ENCODE measurements at regions not wholly inside any gene's neighbourhood (a gene's known extent, or its start where the extent isn't known, plus 50 kb on each side); places are given as distances from the start of the nearest gene placed in this dataset.
A peak's percentile ranks its signal among the peaks of the same experiment; 100 is the strongest.

DNA sequence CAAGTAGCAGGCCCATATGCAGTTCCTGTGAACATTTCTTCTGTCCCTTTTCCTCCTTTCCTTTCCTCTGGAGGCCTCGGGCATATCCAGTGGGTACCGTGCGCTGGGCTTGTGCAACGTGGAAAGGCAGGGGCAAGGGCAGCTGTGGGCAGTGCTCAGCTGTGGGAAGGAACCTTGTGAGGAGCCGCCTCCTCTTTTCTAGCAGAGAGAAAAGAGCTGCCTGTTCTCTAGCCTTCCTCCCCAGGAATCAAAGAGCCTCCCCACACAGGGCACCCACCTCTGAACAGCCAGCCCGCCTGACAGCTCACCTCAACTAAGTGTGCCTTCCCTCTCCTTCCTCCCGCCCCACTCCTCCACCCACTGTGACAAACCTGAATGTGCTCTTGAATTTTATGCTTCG is 143.3 kb upstream of the HDDC2 start:
- 0 out of 2 replicates have a peak overlapping the region, but pooled peaks have one; percentile 6 for H2BK12ac ChIP-seq (ENCODE audit: low read depth, low read length)
- POLR2A ChIA-PET (ENCODE audit: partially characterized antibody), result interaction anchor here (1.4 kb wide), 1 partner anchor 24 kb away, joined by 3 read pairs; no protein-coding TSS in a partner anchor
- no peak overlapping the region for H2BK120ac ChIP-seq (replicated peaks; ENCODE audit: low read depth, low read length)
- WGBS, 2 experiments (ENCODE audit: extremely low coverage in 1 of 2, insufficient coverage in 1 of 2, insufficient read length in 1 of 2, insufficient replicate concordance in 2 of 2, low coverage in 1 of 2, low lambda C conversion rate in 2 of 2, missing lambda C conversion rate in 1 of 2), result 83% methylated on average over 8 of the region's 8 CpGs; no CpG with 5 or more reads in 1 of the 2 experiments
- no peak overlapping the region for H3K4ac ChIP-seq (replicated peaks; ENCODE audit: insufficient read length, low read depth, low read length)
- no peak overlapping the region for H2AK5ac ChIP-seq (ENCODE audit: low read depth, low read length)
- H2AFZ ChIP-seq (ENCODE audit: low read length), result no peak overlapping the region
- H3K27me3 ChIP-seq (replicated peaks in 1 of 4; ENCODE audit: control insufficient read depth in 3 of 4, extremely low read depth in 1 of 4, insufficient read depth in 3 of 4, low read length in 3 of 4), result no peaks in the 10 kb centered on the region; a peak in 1 of 7 replicates
- H3K14ac ChIP-seq (ENCODE audit: insufficient read length), result no peak overlapping the region
- no peak overlapping the region for H3K4me2 ChIP-seq (ENCODE audit: insufficient read depth in 1 of 2, low read depth in 2 of 2, low read length in 2 of 2)
- CTCF ChIA-PET (ENCODE audit: partially characterized antibody), result interaction anchor here (0.9 to 1.6 kb wide), 2 partner anchors 131 to 135 kb away, joined by 4 to 5 read pairs; no protein-coding TSS in a partner anchor
- no peak overlapping the region for H4K5ac ChIP-seq (ENCODE audit: insufficient read length, low read depth, low read length)
- H3K9me3 ChIP-seq (ENCODE audit: insufficient read depth in 2 of 2, low read depth in 1 of 2, low read length in 1 of 2), result no peaks in the 10 kb centered on the region
- no peak overlapping the region for H4K8ac ChIP-seq (ENCODE audit: extremely low read depth, insufficient read depth, low read length)
- no peak overlapping the region for H3K18ac ChIP-seq (ENCODE audit: extremely low read depth, low read length)
- 0 out of 2 replicates have a peak overlapping the region, but pooled peaks have one; percentile 36 for H2BK20ac ChIP-seq (ENCODE audit: low read length)
- no peak overlapping the region for H3K23ac ChIP-seq (ENCODE audit: insufficient read length)
- H3K56ac ChIP-seq (replicated peaks; ENCODE audit: insufficient read length, low read depth, low read length), result no peak overlapping the region
- H4K91ac ChIP-seq (replicated peaks; ENCODE audit: insufficient read length, low read length), result no peak overlapping the region
- no peaks in the 10 kb centered on the region for H3K79me1 ChIP-seq (ENCODE audit: low read depth, low read length)
- H3K36me3 ChIP-seq (ENCODE audit: control insufficient read depth in 2 of 4, insufficient read depth in 4 of 4, low read length in 3 of 4), result no peaks in the 10 kb centered on the region
- no peaks in the 10 kb centered on the region for H4K20me1 ChIP-seq (replicated peaks in 1 of 2; ENCODE audit: control insufficient read depth in 1 of 2, insufficient read depth in 2 of 2, low read length in 2 of 2)
- peaks cover 0 to 3% (median 2%) of the 10 kb centered on the region in 4 experiments; a peak in 4 of 7 replicates for H3K4me1 ChIP-seq (replicated peaks in 1 of 4; ENCODE audit: control insufficient read depth in 3 of 4, insufficient read depth in 4 of 4, low read length in 3 of 4)
- H2BK5ac ChIP-seq (ENCODE audit: low read depth, low read length), result peak overlapping the region; percentile 2; the same call in 1 of the 2 replicates
- H3K9ac ChIP-seq (replicated peaks in 1 of 4; ENCODE audit: extremely low read depth in 1 of 4, low read depth in 3 of 4, low read length in 3 of 4), result no peak overlapping the region
- no peak overlapping the region for H3K4me3 ChIP-seq (ENCODE audit: extremely low read depth in 1 of 4, insufficient read depth in 2 of 4, low read depth in 3 of 4, low read length in 4 of 4)
- H2BK15ac ChIP-seq (ENCODE audit: low read length), result peak overlapping the region; percentile 65
- H3K79me2 ChIP-seq (ENCODE audit: control insufficient read depth in 1 of 2, insufficient read depth in 2 of 2, low read length in 2 of 2), result no peaks in the 10 kb centered on the region
- no peak for TF ChIP-seq CEBPB (IDR thresholded peaks at IDR 0.05; ENCODE audit: low read depth, low read length)
- no peak for TF ChIP-seq RBBP5 (IDR thresholded peaks at IDR 0.05; ENCODE audit: borderline replicate concordance, low read depth, low read length)
- no peak for TF ChIP-seq BRCA1 (IDR thresholded peaks at IDR 0.05; ENCODE audit: low read depth, low read length)
- TF ChIP-seq CBX5 (IDR thresholded peaks at IDR 0.05; ENCODE audit: low read depth, low read length), result no peak
- no peak for TF ChIP-seq SUZ12 (IDR thresholded peaks at IDR 0.05; ENCODE audit: low read length)
- no peaks in the 10 kb centered on the region for H3K23me2 ChIP-seq (ENCODE audit: low read depth, low read length)
- DNase-seq (ENCODE audit: low read depth in 1 of 2, low spot score in 2 of 2) (no peak), FAIRE-seq (no peak)
- no peak overlapping the region for H3K27ac ChIP-seq (ENCODE audit: low read depth, low read length)

All from H1 (cell line).